22Rv1 (cell line): ENCODE measurements at regions not wholly inside any gene's neighbourhood (a gene's known extent, or its start where the extent isn't known, plus 50 kb on each side); places are given as distances from the start of the nearest gene placed in this dataset.

Experiments
- H3K27ac ChIP-seq: fragments of 450-650 bp; 2 replicates; pipeline ENCODE4 v1.5.1; 2017
- ZFX ChIP-seq: fragments of 450-650 bp; IDR thresholded peaks from 2 replicates; pipeline ENCODE4 v1.6.1; 2017; ENCODE audit warnings: antibody characterized with exemption, borderline replicate concordance
- TF ChIP-seq, protein P1 (sequence below): fragments of 450-650 bp; IDR thresholded peaks from 2 replicates; pipeline ENCODE4 v1.5.1; 2017; ENCODE audit warnings: mild to moderate bottlenecking

DNA sequence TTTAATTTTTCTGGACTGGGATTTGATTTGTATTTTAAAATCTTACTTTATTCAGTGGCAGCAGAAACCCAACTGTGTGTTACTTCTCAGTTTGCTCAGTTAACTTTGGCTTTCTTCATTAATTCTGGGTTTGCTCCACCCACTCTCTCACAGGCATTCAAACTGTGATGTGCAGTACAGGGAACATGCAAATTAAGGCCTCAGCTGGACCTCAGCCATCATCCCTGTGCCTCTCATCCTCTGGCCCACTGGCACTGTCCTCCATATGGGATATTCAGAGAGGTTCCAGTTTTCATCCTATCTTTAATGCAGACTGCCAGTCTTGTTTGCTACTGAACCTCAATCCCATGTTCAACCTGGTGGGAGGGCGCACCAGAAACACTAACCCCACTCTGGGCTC lies 743.4 kb upstream of the IGFBP3 start:
- TF ChIP-seq ZFX, result no peak
- TF ChIP-seq, protein P1, sequence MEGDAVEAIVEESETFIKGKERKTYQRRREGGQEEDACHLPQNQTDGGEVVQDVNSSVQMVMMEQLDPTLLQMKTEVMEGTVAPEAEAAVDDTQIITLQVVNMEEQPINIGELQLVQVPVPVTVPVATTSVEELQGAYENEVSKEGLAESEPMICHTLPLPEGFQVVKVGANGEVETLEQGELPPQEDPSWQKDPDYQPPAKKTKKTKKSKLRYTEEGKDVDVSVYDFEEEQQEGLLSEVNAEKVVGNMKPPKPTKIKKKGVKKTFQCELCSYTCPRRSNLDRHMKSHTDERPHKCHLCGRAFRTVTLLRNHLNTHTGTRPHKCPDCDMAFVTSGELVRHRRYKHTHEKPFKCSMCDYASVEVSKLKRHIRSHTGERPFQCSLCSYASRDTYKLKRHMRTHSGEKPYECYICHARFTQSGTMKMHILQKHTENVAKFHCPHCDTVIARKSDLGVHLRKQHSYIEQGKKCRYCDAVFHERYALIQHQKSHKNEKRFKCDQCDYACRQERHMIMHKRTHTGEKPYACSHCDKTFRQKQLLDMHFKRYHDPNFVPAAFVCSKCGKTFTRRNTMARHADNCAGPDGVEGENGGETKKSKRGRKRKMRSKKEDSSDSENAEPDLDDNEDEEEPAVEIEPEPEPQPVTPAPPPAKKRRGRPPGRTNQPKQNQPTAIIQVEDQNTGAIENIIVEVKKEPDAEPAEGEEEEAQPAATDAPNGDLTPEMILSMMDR, result no peak
- no peak overlapping the region for H3K27ac ChIP-seq

DNA sequence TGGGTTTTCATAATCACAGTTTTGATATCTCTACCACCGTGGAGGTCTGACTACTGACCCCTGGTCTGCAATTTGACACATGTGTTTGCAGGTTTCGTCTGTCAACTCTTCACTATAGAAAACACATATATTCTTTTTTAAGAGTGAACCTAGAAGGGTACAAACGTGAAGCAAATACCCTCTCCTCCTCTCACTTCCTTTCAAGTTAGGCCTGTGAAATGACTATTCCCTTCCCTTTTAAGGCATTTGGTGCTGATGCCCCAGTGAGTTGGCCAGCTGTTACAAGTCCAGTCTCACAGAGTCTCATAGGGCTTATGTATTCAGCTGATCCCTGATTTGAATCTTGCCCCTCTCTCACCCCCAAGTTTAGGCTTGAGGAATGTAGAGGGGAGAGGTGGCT lies 742.0 kb upstream of the IGFBP3 start:
- no peak overlapping the region for H3K27ac ChIP-seq
- no peak for TF ChIP-seq ZFX
- TF ChIP-seq, protein P1, result no peak

DNA sequence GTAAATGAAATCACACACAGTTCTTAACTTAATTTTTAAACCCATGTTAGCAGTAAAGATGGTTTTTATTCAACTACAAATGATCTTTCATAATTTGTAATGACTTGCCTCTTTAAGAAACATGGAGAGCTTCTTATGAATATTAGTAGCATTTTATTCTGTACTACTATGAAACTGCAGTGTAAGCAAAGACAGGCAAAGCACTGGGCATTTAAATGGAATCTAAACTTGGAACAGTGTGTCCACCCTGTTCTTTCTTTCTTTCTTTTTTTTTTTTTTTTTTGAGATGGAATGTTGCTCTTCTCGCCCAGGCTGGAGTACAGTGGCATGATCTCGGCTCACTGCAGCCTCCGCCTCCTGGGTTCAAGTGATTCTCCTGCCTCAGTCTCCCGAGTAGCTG lies 740.4 kb upstream of the IGFBP3 start:
- H3K27ac ChIP-seq, result no peak overlapping the region
- no peak for TF ChIP-seq ZFX
- TF ChIP-seq, protein P1, result no peak

DNA sequence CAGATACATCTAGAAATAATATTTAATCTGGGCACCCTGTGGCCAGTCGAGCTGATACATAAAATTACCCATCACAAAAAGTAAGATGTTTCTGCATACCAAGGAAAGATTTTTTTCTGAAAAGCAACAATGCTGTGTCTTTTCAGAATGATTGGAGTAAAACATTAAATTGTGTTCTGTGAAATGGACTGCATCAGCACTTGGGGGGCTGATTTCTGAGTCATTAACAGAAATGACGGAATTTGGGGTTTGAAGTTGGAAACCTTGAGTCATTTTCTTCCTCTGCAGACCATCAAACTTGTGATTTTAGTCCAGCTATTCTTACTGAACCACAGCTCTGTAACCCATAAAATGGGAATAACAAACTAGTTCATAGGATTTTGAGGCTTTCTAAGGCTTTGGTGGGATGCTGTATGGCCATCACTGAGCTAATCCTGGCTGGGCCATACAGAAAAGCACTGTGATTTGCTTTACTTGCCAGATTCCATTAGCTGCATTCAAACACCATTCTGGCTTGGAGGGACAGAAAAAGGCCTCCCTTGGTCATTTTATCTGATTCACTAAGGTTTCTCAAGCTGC lies 739.4 kb upstream of the IGFBP3 start:
- TF ChIP-seq ZFX, result no peak
- TF ChIP-seq, protein P1, result no peak
- H3K27ac ChIP-seq, result no peak overlapping the region

DNA sequence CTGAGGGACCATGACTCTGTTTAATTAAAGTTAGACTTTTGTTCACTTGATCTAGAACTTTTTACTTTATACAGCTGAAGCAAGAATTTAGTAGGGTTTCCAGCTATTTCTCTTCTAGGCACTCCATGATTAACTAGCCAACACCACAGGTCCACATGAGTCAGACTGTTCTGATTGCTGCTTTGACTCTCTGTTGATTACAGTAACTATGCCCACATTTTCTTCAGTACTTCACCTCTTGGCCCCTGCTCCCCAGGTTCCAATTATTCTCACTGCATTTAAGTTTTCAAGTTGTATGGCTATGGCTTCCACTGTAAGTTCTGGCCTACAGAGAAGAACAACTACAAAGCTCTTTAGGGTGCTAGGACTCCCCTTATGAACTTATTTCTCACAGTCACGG lies 737.2 kb upstream of the IGFBP3 start:
- TF ChIP-seq ZFX, result no peak
- TF ChIP-seq, protein P1, result no peak
- no peak overlapping the region for H3K27ac ChIP-seq

DNA sequence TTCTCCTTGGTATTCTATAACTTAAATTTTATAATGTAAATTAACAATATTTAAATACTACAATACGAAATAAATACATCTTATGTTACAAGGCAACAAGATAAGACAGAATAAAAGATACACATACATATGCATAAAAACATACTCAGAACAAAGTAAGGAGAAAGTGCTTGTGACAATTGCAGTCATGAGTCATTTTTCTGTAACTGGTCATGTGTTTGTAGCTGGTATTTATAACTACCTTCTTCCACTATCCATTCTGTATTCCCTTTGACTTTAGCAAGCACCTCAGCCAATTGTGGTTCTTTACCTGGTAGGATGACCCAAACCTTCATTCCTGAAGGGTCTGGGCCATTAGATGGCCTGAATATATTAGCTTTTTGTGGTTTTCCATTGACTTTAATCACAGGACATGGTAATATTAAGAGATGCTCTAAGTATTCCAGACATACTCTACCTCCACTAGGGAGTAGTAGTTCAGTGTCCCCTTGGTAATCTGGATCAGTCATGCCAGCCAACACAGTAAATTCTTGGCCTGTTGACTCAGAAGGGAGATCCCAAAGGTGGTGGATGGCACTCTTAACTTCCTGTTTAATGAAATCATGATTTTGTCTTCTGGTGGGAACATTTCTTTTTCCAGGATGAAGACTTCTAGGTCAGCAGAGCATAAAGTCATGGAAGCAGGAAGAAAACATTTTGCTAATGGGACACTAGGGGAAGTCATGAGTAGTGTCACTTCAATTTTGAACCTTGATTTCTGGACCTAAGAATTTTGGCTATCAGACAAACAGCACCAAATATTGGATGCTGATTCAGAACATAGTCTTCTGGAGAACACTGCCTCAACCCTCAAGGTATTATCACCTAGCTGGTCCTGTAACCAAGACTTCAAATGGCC lies 733.7 kb upstream of the IGFBP3 start:
- no peak overlapping the region for H3K27ac ChIP-seq
- TF ChIP-seq ZFX, result no peak
- TF ChIP-seq, protein P1, result 0 out of 2 replicates have a peak, but pooled peaks have one; percentile 19

DNA sequence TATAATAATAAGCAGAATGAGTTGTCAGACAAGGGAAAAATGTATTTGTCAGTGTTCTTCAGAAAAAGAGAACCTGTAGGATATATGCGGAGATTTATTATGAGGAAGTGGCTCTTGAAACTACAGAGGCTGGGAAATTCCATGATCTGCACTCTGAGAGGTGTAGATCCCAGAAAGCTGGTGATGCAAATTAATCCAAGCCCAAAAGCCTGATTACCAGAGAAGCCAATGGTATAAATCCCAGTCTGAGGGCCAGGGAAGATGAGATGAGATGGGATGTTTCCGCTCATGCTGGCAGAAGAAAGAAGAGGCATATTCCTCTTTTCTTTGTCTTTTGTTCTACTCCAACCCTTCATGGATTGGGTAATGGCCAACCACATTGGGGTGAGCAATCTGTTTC lies 732.8 kb upstream of the IGFBP3 start:
- TF ChIP-seq, protein P1, result no peak
- TF ChIP-seq ZFX, result no peak
- no peak overlapping the region for H3K27ac ChIP-seq
